ENCODE measurements at regions not wholly inside any gene's neighbourhood (a gene's known extent, or its start where the extent isn't known, plus 50 kb on each side); places are given as distances from the start of the nearest gene placed in this dataset.

GRCh38 chr3:20904671-20905070, 718.7 kb upstream of the SGO1 start:
- TF ChIP-seq POLR2AphosphoS5 (IDR thresholded peaks at IDR 0.05): no peak
- TF ChIP-seq POLR2A (IDR thresholded peaks at IDR 0.05): no peak
- TF ChIP-seq, protein P1, sequence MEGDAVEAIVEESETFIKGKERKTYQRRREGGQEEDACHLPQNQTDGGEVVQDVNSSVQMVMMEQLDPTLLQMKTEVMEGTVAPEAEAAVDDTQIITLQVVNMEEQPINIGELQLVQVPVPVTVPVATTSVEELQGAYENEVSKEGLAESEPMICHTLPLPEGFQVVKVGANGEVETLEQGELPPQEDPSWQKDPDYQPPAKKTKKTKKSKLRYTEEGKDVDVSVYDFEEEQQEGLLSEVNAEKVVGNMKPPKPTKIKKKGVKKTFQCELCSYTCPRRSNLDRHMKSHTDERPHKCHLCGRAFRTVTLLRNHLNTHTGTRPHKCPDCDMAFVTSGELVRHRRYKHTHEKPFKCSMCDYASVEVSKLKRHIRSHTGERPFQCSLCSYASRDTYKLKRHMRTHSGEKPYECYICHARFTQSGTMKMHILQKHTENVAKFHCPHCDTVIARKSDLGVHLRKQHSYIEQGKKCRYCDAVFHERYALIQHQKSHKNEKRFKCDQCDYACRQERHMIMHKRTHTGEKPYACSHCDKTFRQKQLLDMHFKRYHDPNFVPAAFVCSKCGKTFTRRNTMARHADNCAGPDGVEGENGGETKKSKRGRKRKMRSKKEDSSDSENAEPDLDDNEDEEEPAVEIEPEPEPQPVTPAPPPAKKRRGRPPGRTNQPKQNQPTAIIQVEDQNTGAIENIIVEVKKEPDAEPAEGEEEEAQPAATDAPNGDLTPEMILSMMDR (IDR thresholded peaks at IDR 0.05): no peak
- no peak overlapping the region for H3K4me3 ChIP-seq
- H3K27me3 ChIP-seq: no peaks in the 10 kb centered on the region
- DNase-seq (ENCODE audit: low spot score in 2 of 2): no peak
- no peaks in the 10 kb centered on the region for H3K9me3 ChIP-seq
- H3K27ac ChIP-seq: no peak overlapping the region
- no peaks in the 10 kb centered on the region for H3K4me1 ChIP-seq
- intact Hi-C loops (cut with DNase I; ENCODE audit: low total_unique reads): no loop called here
- no peaks in the 10 kb centered on the region for H3K36me3 ChIP-seq

DNA sequence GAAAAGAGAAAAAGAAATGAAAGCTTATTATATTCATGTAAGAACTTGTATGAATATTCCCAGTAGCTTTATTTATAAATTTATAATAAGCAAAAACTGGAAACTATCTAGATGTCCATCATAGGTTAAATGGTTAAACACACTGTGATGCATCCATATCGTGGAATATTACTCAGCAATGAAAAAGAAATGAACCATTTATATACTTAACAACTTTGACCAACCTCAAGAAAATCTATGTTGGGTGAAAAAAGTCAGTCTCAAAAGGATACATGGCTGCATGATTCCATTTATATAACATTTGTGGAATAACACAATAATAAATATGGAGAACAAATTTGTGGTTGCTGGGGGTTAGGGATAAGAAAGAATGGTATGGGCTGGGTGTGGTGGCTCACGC, 713.0 kb upstream of the SGO1 start:
- intact Hi-C loops (cut with DNase I; ENCODE audit: low total_unique reads): no loop called here
- TF ChIP-seq POLR2A (IDR thresholded peaks at IDR 0.05): no peak
- TF ChIP-seq, protein P1 (IDR thresholded peaks at IDR 0.05): no peak
- TF ChIP-seq POLR2AphosphoS5 (IDR thresholded peaks at IDR 0.05): no peak
- DNase-seq (ENCODE audit: low spot score in 2 of 2): no peak

DNA sequence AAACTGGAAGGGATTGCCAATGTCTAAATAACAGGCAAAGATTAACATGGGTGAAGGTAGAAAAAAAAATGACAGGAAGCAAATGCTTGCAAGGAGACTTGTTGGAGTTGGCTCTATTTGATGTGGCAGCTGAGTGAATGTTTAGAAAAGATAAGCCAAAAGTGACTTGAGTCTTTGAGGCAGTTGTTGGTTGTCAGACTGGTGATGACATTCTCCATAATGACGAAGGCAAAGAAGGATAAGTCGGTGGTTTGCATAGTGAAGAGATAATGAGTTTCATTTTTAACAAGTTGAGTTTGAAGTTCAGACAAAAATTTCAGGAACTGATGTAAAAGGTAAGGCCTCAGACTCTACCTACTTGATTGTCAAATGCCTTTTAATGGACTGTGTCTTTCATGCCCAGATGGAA, 704.1 kb upstream of the SGO1 start:
- intact Hi-C loops (cut with DNase I; ENCODE audit: low total_unique reads): no loop called here
- H3K9me3 ChIP-seq: no peaks in the 10 kb centered on the region
- no peak overlapping the region for H3K4me3 ChIP-seq
- no peaks in the 10 kb centered on the region for H3K4me1 ChIP-seq
- no peak for DNase-seq (ENCODE audit: low spot score in 2 of 2)
- peaks cover 4% of the 10 kb centered on the region for H3K36me3 ChIP-seq
- TF ChIP-seq, protein P1 (IDR thresholded peaks at IDR 0.05): no peak
- TF ChIP-seq POLR2A (IDR thresholded peaks at IDR 0.05) (no peak), POLR2AphosphoS5 (IDR thresholded peaks at IDR 0.05) (no peak)
- no peaks in the 10 kb centered on the region for H3K27me3 ChIP-seq
- H3K27ac ChIP-seq: no peak overlapping the region

More for the DNA sequence above, 713.0 kb upstream of the SGO1 start:
- Histone ChIP-seq H3K4me3 (no peak overlapping the region), H3K36me3 (no peaks in the 10 kb centered on the region), H3K9me3 (no peaks in the 10 kb centered on the region), H3K27me3 (no peaks in the 10 kb centered on the region), H3K4me1 (no peaks in the 10 kb centered on the region), H3K27ac (no peak overlapping the region)

- Histone ChIP-seq H3K36me3 (no peaks in the 10 kb centered on the region), H3K27ac (no peak overlapping the region)
- no peak for DNase-seq (ENCODE audit: low spot score in 2 of 2)
Observed at GRCh38 chr3:20878691-20879090, 692.7 kb upstream of the SGO1 start.

GRCh38 chr3:20873235-20873634, 687.2 kb upstream of the SGO1 start:
- TF ChIP-seq, protein P1 (IDR thresholded peaks at IDR 0.05): no peak
- TF ChIP-seq POLR2A (IDR thresholded peaks at IDR 0.05): no peak
- no peak for TF ChIP-seq POLR2AphosphoS5 (IDR thresholded peaks at IDR 0.05)
- H3K36me3 ChIP-seq: no peaks in the 10 kb centered on the region
- H3K27me3 ChIP-seq: no peaks in the 10 kb centered on the region
- peaks cover 4% of the 10 kb centered on the region in 2 donors for H3K9me3 ChIP-seq
- H3K4me1 ChIP-seq: no peaks in the 10 kb centered on the region
- intact Hi-C loops (cut with DNase I; ENCODE audit: low total_unique reads): no loop called here
- no peak overlapping the region for H3K27ac ChIP-seq
- no peak overlapping the region for H3K4me3 ChIP-seq
- no peak for DNase-seq (ENCODE audit: low spot score in 2 of 2)

More at GRCh38 chr3:20878691-20879090, 692.7 kb upstream of the SGO1 start:
- Histone ChIP-seq H3K9me3 (peaks cover 4% of the 10 kb centered on the region in 2 donors), H3K4me3 (no peak overlapping the region), H3K27me3 (no peaks in the 10 kb centered on the region), H3K4me1 (no peaks in the 10 kb centered on the region)
- intact Hi-C loops (cut with DNase I; ENCODE audit: low total_unique reads): no loop called here
- TF ChIP-seq POLR2A (IDR thresholded peaks at IDR 0.05) (no peak), POLR2AphosphoS5 (IDR thresholded peaks at IDR 0.05) (no peak)
- TF ChIP-seq, protein P1 (IDR thresholded peaks at IDR 0.05): no peak
